ENCODE measurements at regions not wholly inside any gene's neighbourhood (a gene's known extent, or its start where the extent isn't known, plus 50 kb on each side); places are given as distances from the start of the nearest gene placed in this dataset.

DNA sequence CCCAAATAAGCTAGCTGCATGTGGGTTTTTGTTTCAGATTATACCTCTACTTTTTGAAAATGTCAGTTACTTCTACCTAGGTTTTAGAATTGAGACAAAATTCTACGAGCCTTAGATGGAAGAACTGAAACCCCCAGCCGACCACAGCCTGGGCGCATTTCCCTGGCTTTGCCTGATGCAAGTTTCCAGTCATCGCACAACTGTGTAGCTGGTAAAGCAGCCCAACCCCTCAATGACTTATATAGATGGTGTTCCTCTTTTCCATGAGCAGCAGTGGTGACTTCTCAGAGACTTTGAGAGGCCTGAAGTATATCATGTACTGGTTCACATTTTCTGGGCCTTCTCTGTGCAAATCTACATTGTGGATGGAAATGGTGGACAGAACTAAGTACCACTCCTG lies 515.4 kb upstream of the RAB6C start:
- no peaks in the 10 kb centered on the region for H3K9me3 ChIP-seq
- no peak overlapping the region for H3K4me3 ChIP-seq (ENCODE audit: low read depth in 1 of 2, low read length in 1 of 2)
- H3K27me3 ChIP-seq: no peaks in the 10 kb centered on the region
- no peaks in the 10 kb centered on the region for H3K36me3 ChIP-seq
- no peak overlapping the region for H3K27ac ChIP-seq
- TF ChIP-seq, protein P1, sequence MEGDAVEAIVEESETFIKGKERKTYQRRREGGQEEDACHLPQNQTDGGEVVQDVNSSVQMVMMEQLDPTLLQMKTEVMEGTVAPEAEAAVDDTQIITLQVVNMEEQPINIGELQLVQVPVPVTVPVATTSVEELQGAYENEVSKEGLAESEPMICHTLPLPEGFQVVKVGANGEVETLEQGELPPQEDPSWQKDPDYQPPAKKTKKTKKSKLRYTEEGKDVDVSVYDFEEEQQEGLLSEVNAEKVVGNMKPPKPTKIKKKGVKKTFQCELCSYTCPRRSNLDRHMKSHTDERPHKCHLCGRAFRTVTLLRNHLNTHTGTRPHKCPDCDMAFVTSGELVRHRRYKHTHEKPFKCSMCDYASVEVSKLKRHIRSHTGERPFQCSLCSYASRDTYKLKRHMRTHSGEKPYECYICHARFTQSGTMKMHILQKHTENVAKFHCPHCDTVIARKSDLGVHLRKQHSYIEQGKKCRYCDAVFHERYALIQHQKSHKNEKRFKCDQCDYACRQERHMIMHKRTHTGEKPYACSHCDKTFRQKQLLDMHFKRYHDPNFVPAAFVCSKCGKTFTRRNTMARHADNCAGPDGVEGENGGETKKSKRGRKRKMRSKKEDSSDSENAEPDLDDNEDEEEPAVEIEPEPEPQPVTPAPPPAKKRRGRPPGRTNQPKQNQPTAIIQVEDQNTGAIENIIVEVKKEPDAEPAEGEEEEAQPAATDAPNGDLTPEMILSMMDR (IDR thresholded peaks at IDR 0.05): no peak
- H3K4me1 ChIP-seq (ENCODE audit: control insufficient read depth in 1 of 2, insufficient read depth in 1 of 2, low read depth in 1 of 2, low read length in 1 of 2): no peaks in the 10 kb centered on the region

DNA sequence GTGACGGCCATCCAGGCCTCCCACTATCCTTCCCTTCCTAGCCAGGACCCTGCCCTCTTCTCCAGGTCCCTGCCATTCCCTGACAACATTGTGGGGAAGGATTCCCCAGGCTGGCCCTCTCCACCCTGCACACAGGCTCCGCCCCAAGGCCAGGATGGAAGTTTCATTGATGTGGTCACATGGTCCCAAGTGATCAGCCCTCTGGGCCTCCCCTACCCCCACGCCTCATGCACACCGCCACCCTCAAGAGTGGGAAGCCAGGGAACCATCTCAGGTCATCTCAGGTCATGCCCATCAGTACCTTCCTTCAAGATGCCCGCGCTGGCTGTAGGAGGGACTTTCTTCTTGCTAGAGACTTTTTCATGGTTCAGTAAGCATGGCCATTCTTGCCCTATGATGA lies 514.8 kb upstream of the RAB6C start:
- no peak overlapping the region for H3K27ac ChIP-seq
- H3K4me3 ChIP-seq (ENCODE audit: low read depth in 1 of 2, low read length in 1 of 2): no peak overlapping the region
- no peaks in the 10 kb centered on the region for H3K36me3 ChIP-seq
- TF ChIP-seq, protein P1 (IDR thresholded peaks at IDR 0.05): no peak
- H3K9me3 ChIP-seq: no peaks in the 10 kb centered on the region
- H3K4me1 ChIP-seq (ENCODE audit: control insufficient read depth in 1 of 2, insufficient read depth in 1 of 2, low read depth in 1 of 2, low read length in 1 of 2): no peaks in the 10 kb centered on the region
- H3K27me3 ChIP-seq: no peaks in the 10 kb centered on the region

DNA sequence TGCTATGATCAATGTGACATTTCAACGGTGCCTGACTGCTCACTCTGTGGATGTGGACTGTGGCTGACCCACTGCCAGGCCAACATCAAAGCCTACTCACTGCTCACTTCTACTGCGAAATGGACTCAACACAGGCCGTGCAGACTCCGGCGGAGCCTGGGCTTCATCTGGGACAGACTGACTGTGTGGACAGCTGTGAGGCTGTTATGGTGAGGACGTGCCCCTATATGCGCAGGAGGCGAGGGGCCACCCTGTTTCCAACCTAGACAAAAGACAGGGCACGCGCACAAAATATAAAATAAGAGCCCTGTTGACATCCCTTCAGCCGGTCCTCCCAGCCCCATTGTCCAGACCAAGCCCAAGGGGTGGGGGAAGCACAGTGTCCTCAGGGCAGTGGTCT lies 514.4 kb upstream of the RAB6C start:
- no peaks in the 10 kb centered on the region for H3K36me3 ChIP-seq
- no peak overlapping the region for H3K4me3 ChIP-seq (ENCODE audit: low read depth in 1 of 2, low read length in 1 of 2)
- TF ChIP-seq, protein P1 (IDR thresholded peaks at IDR 0.05): no peak
- H3K9me3 ChIP-seq: no peaks in the 10 kb centered on the region
- no peaks in the 10 kb centered on the region for H3K4me1 ChIP-seq (ENCODE audit: control insufficient read depth in 1 of 2, insufficient read depth in 1 of 2, low read depth in 1 of 2, low read length in 1 of 2)
- no peak overlapping the region for H3K27ac ChIP-seq
- no peaks in the 10 kb centered on the region for H3K27me3 ChIP-seq

DNA sequence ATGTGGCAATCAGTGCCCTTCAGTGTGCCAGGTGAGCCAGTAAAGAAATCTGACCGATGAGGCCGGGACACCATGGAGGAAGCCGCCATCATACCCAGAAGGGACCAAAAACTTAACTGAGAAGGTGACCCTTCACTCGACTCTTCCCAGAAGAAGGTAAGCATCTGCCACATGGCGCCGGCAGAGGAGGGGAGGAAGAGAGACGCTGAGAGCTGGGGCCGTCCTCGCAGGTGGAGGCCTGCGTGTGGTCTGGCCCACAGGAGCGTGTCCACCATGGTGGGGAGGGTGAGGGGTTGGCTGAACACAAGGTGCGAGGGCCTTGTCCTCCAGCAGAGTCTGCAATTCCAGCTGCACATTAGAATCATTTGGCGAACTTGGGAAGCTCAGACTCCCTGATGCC lies 513.1 kb upstream of the RAB6C start:
- Histone ChIP-seq H3K27me3 (no peaks in the 10 kb centered on the region), H3K27ac (no peak overlapping the region), H3K9me3 (no peaks in the 10 kb centered on the region), H3K4me1 (ENCODE audit: control insufficient read depth in 1 of 2, insufficient read depth in 1 of 2, low read depth in 1 of 2, low read length in 1 of 2) (no peaks in the 10 kb centered on the region), H3K36me3 (no peaks in the 10 kb centered on the region), H3K4me3 (ENCODE audit: low read depth in 1 of 2, low read length in 1 of 2) (no peak overlapping the region)
- TF ChIP-seq, protein P1 (IDR thresholded peaks at IDR 0.05): no peak

DNA sequence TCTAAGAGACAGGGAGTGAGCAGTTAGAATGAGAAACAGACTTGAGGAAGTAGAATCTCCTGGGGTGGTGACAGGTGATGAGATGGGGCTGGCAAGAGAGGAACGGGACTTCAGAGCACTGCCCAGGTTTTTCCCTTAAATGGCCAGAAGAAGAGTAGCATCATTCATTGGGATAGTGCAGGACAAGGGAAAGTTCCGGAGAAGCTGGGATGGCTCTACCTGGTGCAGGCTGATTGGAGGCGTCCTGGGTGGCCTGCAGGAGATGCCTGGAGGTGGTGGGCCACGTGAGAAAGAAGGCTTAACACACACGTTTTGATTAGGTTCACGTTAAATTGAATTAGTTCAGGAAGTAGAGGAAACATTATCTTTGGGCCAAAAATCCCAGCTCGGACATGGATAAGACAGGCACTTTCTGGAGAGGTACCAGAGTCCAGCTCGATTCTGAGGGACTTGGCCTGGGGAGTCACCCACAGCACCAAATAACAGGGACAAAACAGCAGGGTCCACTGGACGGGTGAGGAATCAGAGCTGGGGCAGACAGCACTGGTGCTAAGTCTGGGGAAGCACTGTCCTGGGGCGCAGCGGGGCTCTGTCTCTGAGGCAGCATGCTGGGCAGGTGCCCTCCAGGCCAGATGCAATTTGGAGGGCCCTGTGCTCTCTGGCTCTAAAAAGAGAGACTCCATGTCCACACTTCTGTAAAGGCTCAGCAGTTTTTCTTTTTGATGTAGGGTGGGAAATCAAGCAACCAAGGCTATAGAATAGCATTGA lies 512.3 kb upstream of the RAB6C start:
- H3K4me3 ChIP-seq (ENCODE audit: low read depth in 1 of 2, low read length in 1 of 2): no peak overlapping the region
- H3K36me3 ChIP-seq: no peaks in the 10 kb centered on the region
- TF ChIP-seq, protein P1 (IDR thresholded peaks at IDR 0.05): no peak
- H3K27me3 ChIP-seq: no peaks in the 10 kb centered on the region
- H3K27ac ChIP-seq: no peak overlapping the region
- no peaks in the 10 kb centered on the region for H3K9me3 ChIP-seq
- H3K4me1 ChIP-seq (ENCODE audit: control insufficient read depth in 1 of 2, insufficient read depth in 1 of 2, low read depth in 1 of 2, low read length in 1 of 2): no peaks in the 10 kb centered on the region
